Neural progenitor cell (in vitro differentiated cells): ENCODE measurements at regions not wholly inside any gene's neighbourhood (a gene's known extent, or its start where the extent isn't known, plus 50 kb on each side); places are given as distances from the start of the nearest gene placed in this dataset.

Experiments used
- CTCF ChIP-seq: fragments of 200-600 bp; sonication (generic); IDR thresholded peaks from 2 replicates; pipeline ENCODE4 v1.5.1; 2017; ENCODE audit warnings: antibody characterized with exemption, mild to moderate bottlenecking
- EZH2 ChIP-seq: fragments of 200-600 bp; sonication (generic); IDR thresholded peaks from 2 replicates; pipeline ENCODE4 v1.6.1; 2017; ENCODE audit warnings: antibody characterized with exemption, mild to moderate bottlenecking, moderate library complexity

GRCh38 chr4:171636606-171637005 lies 176.6 kb upstream of the GALNTL6 start:
- TF ChIP-seq CTCF (no peak), EZH2 (no peak)
